NCI-H1092 treated with DMSO at 0.1 percent for 48 hours (cell line): ENCODE measurements at regions not wholly inside any gene's neighbourhood (a gene's known extent, or its start where the extent isn't known, plus 50 kb on each side); places are given as distances from the start of the nearest gene placed in this dataset.
A peak's percentile ranks its signal among the peaks of the same experiment; 100 is the strongest.

Experiments
- DNase-seq: peaks from one replicate; lab custom pipeline; 2025; lab: John Stamatoyannopoulos, UW

DNA sequence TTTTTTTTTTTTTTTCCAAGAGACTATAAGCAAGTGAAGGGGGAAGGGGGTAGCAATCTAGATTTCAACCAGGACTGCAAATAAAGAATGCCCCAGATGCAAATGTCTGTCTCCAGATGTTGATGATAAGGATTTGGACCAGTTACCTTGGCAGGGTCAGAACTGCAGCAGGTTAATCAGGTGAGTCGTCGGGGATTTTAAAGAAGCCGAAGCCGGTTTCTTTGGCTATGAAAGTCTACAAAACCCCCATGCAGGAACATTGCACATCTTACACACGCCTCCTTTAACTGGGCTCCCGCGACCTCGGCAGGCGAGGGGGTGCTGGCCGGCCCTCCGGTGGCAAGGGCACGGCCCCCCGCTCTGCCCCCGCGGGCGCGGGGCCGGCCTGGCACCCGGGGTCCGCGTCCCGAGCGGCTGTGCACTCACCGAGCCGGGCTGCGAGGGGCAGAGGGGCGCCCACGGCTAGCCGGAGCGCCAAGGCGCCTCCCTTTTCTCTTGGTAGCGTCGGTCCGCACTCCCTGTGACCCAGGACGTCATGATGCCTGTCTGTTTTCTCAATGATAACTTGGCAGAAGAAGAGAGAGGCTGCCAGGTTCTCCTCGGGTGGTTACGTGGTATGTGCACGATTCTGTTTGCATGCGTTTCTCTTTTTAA is 366.3 kb upstream of the ESRRG start:
- peak; percentile 87 for DNase-seq

DNA sequence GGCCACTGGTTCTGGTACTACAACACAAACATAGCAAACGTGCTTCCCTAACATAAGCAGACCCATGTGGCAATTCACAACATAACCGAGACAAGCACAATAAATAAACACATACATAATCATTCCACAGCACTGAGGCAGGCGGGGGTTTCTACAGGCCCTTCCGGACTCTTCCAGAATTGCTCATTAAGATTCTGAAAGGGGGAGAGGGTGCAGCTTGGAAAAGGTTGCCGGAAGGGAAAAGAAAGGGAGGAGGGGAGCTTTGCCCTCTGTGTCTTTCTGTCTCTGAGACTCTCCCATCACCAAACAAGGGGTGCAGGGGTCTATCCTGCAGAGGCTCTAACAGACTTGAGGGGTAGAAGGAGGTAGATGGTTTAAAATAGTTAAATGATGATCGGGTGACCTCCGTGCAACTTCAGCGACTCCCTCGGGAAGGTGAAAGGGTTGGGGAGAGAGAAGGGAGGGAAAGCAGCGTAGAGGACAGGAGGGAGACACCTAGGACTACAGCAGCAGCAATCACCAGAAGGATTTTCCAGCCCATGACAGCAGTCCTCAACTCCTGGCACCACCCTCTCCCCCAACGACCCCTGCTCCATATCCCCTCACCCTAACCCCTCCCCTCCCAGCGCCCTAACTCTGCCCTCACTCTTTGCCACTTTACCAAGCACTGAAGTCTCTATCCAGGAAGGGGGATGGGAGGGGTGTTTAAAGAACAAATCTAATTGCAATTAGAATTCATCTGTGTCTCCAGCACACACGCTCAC is 365.5 kb upstream of the ESRRG start:
- DNase-seq = peak; percentile 77

DNA sequence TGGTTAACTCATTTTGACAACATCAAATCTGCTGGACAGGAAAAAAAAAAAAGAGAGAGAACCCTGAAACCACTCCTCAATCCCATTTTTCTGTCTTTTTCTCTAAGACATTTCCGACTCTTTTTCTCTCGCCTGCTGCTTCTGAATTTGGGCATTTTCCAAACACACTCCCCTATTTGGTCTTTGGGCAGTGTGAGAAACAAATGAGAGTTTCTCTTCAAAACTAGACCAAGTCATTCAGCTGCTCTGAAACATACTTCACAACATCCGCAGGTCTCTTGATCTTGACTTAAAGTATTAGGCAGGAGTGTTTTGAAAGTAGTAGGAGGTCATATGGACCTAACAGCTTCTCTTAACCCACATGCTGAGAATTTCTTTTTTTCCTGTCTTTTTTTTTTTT is 364.8 kb upstream of the ESRRG start:
- no peak for DNase-seq

DNA sequence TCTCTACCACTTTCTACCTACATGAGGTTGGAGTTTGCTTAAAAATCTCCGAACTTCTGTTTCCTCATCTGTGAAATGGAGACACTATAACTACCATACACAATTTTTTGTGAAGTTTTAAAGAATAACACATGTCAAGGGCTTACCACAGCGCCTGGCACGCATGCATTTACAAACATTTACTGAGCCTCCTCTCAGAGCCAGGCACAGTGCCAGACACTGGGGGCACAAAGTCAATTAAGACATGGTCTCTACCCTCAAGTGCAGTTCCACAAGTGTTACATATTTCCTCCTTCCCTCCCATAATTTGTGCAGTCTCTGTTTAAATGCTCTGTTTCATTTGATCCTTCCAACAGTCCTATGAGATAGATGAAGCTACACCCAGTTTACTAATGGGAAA is 356.4 kb upstream of the ESRRG start:
- peak; percentile 80 for DNase-seq

DNA sequence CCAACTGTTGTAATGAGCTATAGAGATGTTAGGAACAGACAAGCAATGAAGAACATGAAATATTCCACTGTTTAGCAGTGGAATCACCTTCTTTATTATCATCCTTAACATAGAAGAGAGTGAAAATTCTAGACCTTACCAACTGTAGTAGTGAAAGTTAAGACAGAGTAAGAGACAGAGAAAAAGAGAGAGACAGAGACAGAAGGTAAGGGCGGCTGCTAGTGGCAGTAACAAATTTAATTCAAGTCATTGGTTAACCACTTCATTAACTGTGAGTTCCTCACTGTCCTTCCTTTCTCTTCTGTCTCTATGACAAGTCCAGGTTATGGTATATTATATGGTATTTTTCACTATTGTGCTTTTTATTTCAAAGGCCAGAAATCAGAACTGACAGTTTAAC is 355.7 kb upstream of the ESRRG start:
- DNase-seq = no peak

DNA sequence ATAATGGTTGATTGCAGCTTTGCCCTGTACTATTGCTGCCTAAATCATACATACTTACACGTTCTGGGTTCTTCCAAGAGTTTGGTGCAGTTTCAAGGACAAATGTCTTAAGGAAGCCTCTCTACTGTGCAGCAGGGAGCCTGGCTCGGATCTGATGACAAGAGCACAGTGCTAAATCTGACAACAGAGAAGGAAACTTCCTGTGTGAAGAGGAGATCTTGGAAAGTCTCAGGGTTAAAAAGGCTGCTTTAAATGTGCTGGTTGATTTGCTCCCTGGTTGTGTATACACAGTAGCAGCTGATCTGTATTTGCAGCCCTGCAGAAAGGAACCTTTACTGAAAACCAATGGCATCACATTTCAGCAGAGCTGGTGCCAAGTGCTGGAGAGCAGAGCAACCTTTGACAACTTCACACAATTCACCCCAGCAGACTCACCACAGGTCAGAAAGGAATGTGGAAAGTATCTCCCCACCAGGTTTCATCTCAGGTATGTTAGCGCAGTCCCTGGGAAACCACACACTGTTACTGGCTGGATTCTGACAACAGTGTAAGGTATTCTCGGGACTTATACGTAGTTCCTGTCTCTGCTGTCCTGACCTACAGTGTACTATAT is 355.0 kb upstream of the ESRRG start:
- DNase-seq = peak; percentile 79

DNA sequence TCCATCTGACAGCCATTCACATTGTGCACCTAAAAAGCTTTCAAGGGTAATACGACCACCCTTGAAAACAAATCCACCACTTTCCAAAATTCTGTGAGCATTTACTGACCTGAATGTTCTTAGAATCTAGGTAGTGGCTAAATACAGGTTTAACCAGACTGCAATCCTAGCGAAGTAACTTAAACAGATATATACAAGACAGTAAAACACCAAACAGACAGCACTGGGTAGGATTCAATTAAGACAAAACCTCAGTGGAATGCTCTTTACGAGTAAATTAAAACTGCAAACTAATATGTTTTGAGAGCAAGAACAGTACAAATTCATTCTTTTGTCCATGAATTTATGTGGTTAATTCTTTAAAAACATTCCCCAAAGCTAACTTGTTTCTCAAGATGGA is 354.2 kb upstream of the ESRRG start:
- DNase-seq = no peak

DNA sequence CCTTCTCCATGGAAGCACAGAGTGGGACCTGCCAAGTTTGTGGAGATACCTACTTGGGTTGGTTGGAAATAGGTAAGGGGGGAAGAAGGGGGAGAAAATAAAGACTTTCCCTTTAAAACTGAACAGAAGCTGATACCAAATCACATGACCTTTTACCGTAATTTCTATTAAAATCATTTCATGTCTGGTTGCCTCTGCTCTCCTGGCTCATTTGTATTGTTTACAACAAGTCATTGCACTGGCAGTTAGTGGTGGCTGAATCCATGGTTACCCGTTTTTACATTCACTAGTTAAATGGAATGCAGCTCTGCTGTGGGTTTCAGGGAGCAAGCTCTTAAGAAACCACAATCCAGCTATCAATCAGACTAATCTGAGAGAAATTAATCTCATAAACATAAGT is 353.7 kb upstream of the ESRRG start:
- DNase-seq = peak; percentile 60

DNA sequence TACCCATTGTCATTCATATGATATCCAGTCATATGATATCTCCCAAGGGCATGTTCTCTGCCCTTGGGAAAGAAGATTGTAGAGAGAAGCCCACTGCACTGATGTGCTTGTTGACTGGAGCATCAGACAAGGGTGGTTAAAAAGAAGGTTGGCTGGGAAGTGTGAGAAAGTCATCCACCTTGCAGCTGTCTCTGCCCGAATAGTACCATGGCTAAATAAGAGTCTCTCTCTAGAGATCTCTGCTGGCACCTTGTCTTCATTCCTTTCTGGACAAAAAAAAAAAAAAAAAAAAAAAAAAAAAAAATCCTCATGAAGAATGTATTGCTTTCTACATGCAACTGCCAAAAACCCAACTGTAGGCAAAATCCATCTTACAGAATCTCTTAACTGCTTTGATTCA is 349.7 kb upstream of the ESRRG start:
- no peak for DNase-seq

DNA sequence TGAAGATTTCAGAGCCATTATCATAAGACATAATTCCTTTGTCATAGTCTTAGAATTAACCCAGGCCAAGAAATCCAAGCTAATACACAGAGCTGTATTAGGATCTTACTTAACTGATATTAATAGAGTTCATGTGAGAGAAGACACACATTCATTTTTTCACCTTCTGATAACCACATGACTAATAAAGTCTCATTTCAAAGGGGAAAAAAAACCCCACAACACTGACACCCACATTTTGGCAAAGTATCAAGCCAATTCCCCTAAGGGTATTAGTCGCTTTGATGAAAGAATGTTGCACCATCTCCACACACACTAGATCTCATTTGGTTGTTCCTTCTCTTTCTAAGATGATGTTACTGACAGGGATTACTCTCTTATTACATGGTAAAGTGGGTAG is 344.4 kb upstream of the ESRRG start:
- DNase-seq = no peak

DNA sequence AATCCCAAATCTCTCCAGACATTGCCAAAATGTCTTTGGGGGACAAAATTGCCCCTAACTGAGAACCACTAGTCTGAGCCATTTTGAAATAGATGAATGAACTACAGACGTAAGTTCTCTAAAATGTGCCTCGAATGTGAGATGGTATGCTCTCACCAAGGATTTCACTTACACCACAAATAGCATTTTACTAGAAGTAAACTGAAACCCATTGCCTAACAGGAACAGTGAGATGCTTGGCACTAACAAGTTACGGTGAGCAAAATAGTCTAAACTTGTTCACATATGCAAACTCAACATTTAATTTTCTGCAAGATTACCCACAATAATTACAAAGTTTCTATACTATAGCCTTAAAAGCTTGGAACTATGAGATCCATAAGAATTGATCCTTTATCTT is 343.6 kb upstream of the ESRRG start:
- no peak for DNase-seq

DNA sequence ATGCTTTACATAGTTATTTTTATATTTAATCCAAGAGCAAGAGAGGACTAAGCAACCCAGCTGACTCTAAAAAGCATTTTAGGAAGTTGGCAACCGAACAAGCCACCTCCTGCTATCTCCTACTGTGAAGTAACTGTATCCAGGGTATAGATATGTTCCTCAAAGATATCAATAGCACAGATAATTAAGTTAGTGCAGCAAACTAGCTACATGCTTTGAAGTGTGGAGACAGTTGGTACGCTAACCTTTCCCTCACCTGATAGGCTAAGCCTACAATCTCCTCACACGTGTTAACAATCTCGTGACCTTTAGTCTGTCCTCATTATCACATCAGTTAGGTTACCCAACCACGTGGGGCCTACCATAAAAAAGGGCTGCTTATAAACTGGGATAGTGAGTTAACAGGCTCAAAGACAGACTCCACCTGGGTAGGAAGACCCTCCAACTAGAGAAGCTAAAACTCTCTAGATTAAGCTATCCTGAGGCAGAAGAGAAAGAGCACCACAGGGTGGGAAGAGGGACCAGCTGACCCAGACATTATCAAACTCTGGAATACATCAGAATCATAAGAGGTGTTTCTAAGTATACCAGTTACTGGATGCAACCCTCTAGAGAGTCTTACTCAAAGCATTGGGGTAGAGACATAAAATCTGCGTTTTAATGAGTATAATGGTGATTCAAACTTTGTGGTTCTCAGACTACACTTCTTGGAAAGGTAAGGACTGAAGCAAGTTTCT is 340.1 kb upstream of the ESRRG start:
- DNase-seq = no peak

DNA sequence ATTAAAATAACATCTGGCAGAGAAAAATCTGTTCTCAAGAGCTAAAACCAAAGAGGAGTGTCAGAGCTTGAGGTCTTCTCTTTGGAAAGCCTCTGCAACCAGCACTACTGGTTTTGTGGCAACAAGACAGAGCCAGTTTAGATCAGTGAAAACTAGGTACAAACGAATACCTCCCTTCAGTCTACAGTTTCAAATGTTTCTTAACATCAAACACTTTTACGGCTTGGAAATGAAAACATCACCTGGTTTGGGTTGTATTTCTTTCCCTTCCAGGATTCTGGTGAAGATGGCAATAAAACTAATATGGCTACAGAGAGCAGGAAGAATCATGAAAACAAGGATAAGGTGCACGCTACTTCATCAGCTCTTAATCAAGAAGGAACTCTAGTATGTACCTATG is 339.4 kb upstream of the ESRRG start:
- no peak for DNase-seq

DNA sequence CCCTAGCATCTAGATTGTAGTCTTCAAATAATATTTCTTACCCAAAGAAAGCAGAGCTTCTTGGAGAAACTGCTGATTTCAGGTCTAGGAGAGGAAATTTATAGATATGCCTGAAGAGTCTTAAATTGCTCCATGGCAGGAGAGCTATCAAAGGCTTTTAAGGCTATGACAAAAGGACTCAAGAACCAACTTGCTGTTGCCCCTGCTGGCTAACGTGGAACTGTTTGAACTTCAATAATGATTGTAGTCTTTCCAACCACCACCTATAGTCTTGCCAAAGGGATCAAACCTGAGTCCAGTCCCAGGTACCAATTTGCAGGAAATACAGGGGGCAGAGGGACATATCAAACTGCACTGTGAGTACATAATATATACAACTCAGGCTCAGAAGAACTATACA is 336.2 kb upstream of the ESRRG start:
- no peak for DNase-seq

DNA sequence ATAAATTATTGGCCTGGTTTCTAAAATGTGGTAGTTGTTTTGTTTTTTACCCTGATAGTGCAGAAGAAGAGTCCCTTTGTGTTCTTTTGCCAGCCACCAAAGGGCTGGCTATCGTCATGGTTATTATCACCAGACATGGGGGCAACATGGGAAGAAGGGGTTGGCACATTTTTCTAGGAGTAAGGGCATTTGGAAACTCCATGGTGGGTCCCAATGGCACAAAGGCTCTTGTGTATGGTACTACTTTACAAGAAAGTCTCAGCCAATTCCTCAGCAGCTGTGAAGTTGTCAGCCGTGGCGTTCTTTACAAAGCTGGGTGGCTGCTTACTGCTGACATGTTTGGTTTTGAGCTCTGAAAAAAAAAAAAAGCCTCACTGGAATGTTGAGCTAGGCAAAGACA is 330.4 kb upstream of the ESRRG start:
- DNase-seq = no peak

DNA sequence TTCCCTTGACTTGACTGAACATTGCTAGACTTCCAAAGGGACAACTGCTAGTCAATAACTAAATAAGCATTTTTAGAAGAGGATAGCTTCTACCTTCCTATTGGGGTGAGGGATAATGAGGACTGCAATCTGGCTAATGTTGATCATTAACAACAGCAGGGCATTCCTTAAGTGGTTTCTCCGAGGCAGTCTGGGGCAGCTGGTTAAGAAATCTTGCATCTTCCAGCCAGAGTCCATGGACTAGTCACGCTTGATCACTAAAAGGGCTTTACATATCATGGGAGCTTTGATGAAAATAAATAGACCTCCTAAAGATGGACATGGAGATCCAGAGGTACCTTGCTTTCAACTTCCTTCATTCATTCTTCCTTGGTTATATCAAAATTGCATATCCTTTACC is 329.4 kb upstream of the ESRRG start:
- DNase-seq = no peak

DNA sequence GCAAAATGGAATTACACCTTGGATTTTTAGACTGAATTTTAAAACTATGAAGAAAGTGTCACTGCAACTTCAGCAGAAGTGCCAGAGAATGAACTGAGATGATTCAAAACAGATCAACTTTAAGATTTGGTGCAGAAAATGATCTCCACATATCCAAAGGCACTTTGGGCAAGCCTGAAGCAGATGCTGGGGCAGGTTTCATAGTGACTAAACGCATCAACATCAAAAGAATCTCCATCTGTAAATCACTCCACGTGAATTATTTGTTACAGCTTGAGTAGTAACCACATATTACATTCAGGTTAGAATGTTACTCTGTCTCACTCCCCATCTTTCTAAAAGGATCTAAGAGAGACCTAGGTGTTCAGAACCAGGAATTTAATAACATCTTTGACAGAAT is 329.0 kb upstream of the ESRRG start:
- DNase-seq = no peak

DNA sequence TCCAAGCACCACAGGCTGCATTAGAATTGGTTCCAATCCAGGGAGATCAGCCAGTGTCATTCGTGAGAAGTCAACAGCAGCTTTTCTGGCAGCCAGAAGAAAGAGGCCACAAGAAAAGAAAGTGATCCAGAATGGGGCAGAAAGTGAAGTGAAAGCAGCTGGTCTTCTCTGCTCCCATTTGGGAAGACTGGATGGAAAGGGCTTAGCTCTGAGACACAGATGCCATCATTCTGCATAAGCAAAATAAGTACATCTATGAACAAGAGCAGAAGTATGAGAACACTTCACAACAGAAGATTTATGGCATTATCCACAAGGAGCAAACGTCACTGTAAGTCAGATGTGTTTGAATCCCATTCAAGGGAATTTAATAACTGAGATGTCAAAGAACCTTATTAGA is 326.5 kb upstream of the ESRRG start:
- DNase-seq = no peak

DNA sequence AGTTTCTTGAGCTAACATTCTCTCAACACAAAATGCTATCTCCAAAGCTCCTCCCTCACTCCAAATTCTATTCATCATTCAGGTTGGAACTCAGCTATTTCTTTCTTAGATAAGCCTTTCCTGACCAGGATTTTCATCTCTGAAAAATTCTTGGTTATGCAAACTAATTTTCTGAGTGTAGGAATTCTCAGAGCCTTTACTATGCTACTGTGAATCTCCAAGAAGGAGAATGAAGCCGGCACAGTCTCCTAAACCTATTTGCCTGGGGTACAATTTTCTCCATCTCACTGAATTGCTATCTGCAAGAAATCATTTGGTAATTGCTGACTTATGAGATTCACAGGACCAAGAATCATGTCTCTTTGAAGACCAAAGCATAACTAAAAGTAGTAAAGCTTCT is 325.9 kb upstream of the ESRRG start:
- DNase-seq = no peak

DNA sequence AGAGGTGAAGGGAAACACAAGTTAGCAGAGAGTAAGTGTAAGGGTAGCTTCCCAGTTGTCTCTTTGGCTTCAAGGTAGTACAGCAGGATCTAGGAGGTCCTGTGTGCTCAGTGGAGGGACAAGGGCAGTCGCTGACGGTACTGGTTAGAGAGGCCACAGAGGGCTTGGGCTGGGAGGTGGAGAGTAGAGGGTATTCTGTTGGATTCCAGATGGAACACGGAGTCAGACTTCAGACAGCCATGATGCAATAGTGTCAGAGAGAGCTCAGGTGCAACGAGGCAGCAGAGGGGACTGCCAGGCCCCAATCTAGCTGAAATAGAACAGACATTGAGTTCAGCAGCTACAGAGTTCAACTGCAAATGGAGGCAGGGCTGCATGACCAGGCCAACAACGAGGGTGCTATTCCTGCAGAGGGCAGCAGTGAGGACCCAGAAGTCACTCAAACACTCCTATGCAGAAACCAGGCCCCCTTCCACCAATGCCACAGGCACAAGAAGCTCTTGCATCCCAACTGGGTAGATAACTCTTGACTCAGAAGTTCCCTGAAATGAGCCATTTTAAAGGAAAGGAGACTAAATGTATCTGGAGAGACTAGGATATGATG is 325.0 kb upstream of the ESRRG start:
- peak; percentile 4 for DNase-seq

DNA sequence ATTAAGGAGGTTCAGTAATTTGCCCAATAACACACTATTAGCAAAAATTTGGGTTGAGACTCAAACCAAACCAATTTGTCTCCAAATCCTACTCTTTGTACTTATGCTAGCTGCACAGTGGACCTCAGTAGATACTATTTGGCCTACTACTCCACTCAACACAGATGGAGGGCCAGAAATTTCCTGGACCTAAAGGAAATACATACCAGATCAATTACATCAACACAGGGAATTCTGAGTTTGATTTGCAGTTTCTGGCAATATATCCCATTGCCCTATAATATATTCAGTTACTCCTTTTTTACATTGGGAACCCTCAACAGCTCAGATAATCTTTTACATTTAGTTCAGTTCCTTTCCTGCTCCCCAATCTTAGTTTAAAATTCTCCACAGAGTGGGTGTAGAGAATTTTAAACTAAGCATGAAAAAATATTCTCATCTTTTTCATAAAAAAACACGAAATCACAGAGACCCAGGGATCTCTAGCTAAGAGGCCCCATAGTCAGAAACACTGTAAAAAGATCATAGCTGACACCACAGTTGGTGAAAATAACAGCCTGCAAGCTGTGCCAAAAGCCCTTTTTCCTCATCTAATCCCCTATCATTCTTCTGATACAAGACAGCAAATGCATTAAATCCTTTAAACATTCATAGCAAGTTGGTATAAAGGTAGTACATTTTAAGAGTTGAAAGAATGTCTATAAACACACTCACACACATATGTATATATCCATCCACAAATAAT is 317.7 kb upstream of the ESRRG start:
- peak; percentile 49 for DNase-seq

DNA sequence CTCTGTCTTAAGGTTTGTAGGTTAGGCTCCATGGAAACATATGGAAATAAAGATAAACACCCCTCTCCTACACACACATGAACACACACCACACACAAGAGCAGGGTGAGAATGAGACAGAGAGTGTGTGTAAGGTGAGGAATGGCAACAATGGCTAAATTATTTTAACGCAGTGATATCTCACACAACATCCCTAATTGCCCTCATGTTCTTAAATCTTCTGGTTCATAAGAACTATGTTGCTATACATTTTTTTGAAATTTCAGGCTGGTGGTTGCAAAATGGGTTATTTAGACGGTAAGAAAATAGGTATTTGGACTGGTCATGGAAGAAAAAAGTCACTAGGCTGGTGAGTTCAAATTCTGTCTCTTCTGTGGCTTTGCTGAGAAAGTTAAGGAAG is 316.7 kb upstream of the ESRRG start:
- DNase-seq = no peak
